Trophoblast cell (in vitro differentiated cells and primary cell): ENCODE measurements at regions not wholly inside any gene's neighbourhood (a gene's known extent, or its start where the extent isn't known, plus 50 kb on each side); places are given as distances from the start of the nearest gene placed in this dataset.

ENCODE experiments used
- DNase-seq, 2 donors: peaks; one replicate each; pipeline ENCODE4 v3.0.0-alpha.2; 2016
- H2AFZ ChIP-seq: 2 replicates; pipeline ENCODE4 v1.6.1; 2013; ENCODE audit warnings: low read length, moderate library complexity, mild to moderate bottlenecking; ENCODE audit not compliant: insufficient read depth, poor library complexity
- H2AK5ac ChIP-seq: 2 replicates; pipeline ENCODE4 v1.6.1; 2013; ENCODE audit warnings: mild to moderate bottlenecking, low read length
- H2BK120ac ChIP-seq: 2 replicates; pipeline ENCODE4 v1.6.1; 2013; ENCODE audit warnings: low read length, mild to moderate bottlenecking, moderate library complexity; ENCODE audit not compliant: insufficient read depth, poor library complexity
- H2BK12ac ChIP-seq: 2 replicates; pipeline ENCODE4 v1.6.1; 2013; ENCODE audit warnings: mild to moderate bottlenecking, low read length, moderate library complexity
- H2BK5ac ChIP-seq: 2 replicates; pipeline ENCODE4 v1.6.1; 2013; ENCODE audit warnings: low read length, low read depth, moderate library complexity, mild to moderate bottlenecking; ENCODE audit not compliant: poor library complexity
- H3K14ac ChIP-seq: 2 replicates; pipeline ENCODE4 v1.6.1; 2013; ENCODE audit warnings: mild to moderate bottlenecking, low read length
- H3K18ac ChIP-seq: 2 replicates; pipeline ENCODE4 v1.6.1; 2013; ENCODE audit warnings: mild to moderate bottlenecking, low read length
- H3K23ac ChIP-seq: 2 replicates; pipeline ENCODE4 v1.6.1; 2013; ENCODE audit warnings: low read length
- H3K27ac ChIP-seq: 2 replicates; pipeline ENCODE4 v1.5.1; 2013; ENCODE audit warnings: low read depth, mild to moderate bottlenecking, inconsistent platforms, low read length, moderate library complexity
- H3K27me3 ChIP-seq: 2 replicates; pipeline ENCODE4 v1.6.1; 2013; ENCODE audit warnings: inconsistent platforms, mild to moderate bottlenecking, low read length, moderate library complexity; ENCODE audit not compliant: insufficient read depth
- H3K36me3 ChIP-seq, 2 experiments: 1 replicate in 1 of 2; 2 replicates in 1 of 2; pipeline ENCODE4 v1.6.1; 2013; ENCODE audit warnings: low read length in 2 of 2, mild to moderate bottlenecking in 2 of 2, moderate library complexity in 1 of 2; ENCODE audit not compliant: insufficient read depth in 2 of 2, control insufficient read depth in 1 of 2
- H3K4ac ChIP-seq: 2 replicates; pipeline ENCODE4 v1.6.1; 2013; ENCODE audit warnings: low read depth, mild to moderate bottlenecking, low read length, moderate library complexity
- H3K4me1 ChIP-seq, 2 experiments: 1 replicate in 1 of 2; 2 replicates in 1 of 2; pipeline ENCODE4 v1.6.1; 2013; ENCODE audit warnings: low read length in 2 of 2, mild to moderate bottlenecking in 2 of 2, moderate library complexity in 1 of 2; ENCODE audit not compliant: insufficient read depth in 2 of 2, control insufficient read depth in 1 of 2
- H3K4me2 ChIP-seq: 2 replicates; pipeline ENCODE4 v1.6.1; 2013; ENCODE audit warnings: inconsistent platforms, mild to moderate bottlenecking, low read length, moderate library complexity
- H3K4me3 ChIP-seq: 2 replicates; pipeline ENCODE4 v1.5.1; 2013; ENCODE audit warnings: mild to moderate bottlenecking, low read depth, low read length, inconsistent platforms
- H3K79me1 ChIP-seq: one replicate; pipeline ENCODE4 v1.6.1; 2013; ENCODE audit warnings: low read length
- H3K79me2 ChIP-seq: 2 replicates; pipeline ENCODE4 v1.6.1; 2013; ENCODE audit warnings: low read length, mild to moderate bottlenecking; ENCODE audit not compliant: control insufficient read depth, insufficient read depth, poor library complexity
- H3K9ac ChIP-seq: 2 replicates; pipeline ENCODE4 v1.6.1; 2013; ENCODE audit warnings: mild to moderate bottlenecking, low read length
- H3K9me3 ChIP-seq: 2 replicates; pipeline ENCODE4 v1.6.1; 2013; ENCODE audit warnings: low read depth, mild to moderate bottlenecking, control low read depth, inconsistent platforms, low read length; ENCODE audit not compliant: insufficient read depth
- H4K12ac ChIP-seq: 2 replicates; pipeline ENCODE4 v1.6.1; 2013; ENCODE audit warnings: low read depth, mild to moderate bottlenecking, low read length, moderate library complexity
- H4K8ac ChIP-seq: 2 replicates; pipeline ENCODE4 v1.6.1; 2013; ENCODE audit warnings: low read depth, mild to moderate bottlenecking, low read length, moderate library complexity
- H4K91ac ChIP-seq: one replicate; pipeline ENCODE4 v1.6.1; 2013; ENCODE audit warnings: low read depth, mild to moderate bottlenecking, low read length, moderate library complexity
- WGBS: extraction: QIAGEN DNeasy Blood & Tissue Kit; methylation state at CpG from one replicate; pipeline ENCODE4 v1.1.7; 2013; ENCODE audit warnings: missing lambda C conversion rate; ENCODE audit not compliant: insufficient read length, insufficient coverage; ENCODE audit errors: extremely low coverage; 5-methylcytosine and 5-hydroxymethylcytosine counted together

DNA sequence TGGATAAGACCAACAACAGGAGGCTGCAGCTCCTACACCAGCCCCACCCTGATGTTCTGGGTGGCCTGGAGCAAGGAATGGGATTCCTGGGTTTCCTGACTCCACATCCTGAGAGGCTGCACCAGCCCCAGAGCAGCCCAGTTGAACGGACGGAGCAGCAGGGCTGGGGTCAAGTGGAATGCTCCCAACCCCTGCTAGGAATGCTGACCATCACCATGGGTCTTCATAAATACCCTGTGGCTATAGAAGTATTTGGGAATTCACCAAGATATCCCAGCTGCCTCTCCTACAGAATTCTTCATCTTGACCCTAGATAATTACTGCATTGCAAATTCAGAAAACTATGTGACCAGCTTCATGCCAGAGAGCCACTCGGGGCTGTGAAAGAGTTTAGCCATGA lies 180.3 kb downstream of the THBS2 start:
- H3K18ac ChIP-seq = no peak overlapping the region
- no CpG with 5 or more reads among the region's 3 CpGs for WGBS
- H3K4me1 ChIP-seq = peaks cover 0 to 6% of the 10 kb centered on the region in 2 experiments

DNA sequence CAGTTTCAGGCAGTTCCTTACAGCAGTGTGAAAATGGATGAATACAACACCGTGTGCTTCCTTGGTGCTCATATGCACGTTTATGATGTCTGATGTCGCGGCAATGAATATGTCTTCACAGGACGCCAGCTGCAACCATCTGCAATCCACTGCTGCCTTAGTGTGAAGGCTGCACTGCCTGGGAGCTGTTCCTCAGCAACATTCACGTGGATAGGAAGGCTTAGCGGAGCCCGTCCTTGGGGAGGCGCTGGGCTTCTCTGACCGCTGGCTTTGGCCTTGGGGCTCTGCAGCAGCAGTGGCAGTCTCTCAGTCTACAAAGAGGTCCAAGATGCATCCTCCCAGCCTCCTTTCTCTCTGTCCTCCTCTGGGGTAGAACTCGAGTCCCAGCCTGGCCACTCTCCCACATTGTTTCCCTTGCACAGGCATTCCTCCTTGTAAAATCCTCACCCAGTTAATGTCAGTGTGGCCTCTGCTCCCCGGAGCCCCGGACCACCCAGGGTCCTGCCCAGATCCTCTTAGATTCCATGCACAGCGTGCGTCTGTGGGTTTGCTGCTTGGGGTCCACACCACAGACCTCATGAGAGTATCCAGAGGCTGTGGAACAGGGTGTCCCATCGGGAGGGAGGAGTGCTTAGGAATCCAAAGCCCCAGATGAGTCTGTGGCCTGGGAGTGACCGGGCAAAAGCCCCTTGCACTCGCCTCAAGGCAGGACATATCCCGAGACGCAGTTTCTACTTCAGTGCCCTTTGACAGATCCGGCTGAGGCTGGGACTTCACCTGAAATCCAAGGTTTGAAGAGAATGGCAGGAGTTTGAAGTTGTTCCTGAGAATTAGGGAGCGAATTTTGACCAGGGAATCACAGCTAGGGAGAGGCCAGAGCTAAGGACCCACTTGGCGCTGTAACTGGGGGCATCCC lies 181.3 kb downstream of the THBS2 start:
- peaks cover 2% of the 10 kb centered on the region for H3K79me1 ChIP-seq
- H2BK5ac ChIP-seq = no peak overlapping the region
- peak overlapping the region; percentile 1 for H2BK12ac ChIP-seq
- no peak overlapping the region for H4K8ac ChIP-seq
- peak; percentile 7 to 38 for DNase-seq
- H3K23ac ChIP-seq = no peak overlapping the region
- H3K27me3 ChIP-seq = no peaks in the 10 kb centered on the region
- no peak overlapping the region for H2AK5ac ChIP-seq
- no peak overlapping the region for H3K4me2 ChIP-seq
- no peaks in the 10 kb centered on the region for H3K79me2 ChIP-seq
- no peak overlapping the region for H3K4ac ChIP-seq
- H3K18ac ChIP-seq = no peak overlapping the region
- peak overlapping the region; percentile 8 for H2BK120ac ChIP-seq
- no peaks in the 10 kb centered on the region for H3K36me3 ChIP-seq
- no peak overlapping the region for H3K9ac ChIP-seq
- no peak overlapping the region for H2AFZ ChIP-seq
- H3K4me1 ChIP-seq = peaks cover 0 to 6% of the 10 kb centered on the region in 2 experiments
- no CpG with 5 or more reads among the region's 23 CpGs for WGBS
- H3K4me3 ChIP-seq = no peak overlapping the region
- H3K9me3 ChIP-seq = no peaks in the 10 kb centered on the region
- H3K14ac ChIP-seq = no peak overlapping the region
- H3K27ac ChIP-seq = no peak overlapping the region
- peak overlapping the region; percentile 58 for H4K91ac ChIP-seq
- H4K12ac ChIP-seq = no peak overlapping the region

More for the DNA sequence above, 180.3 kb downstream of the THBS2 start:
- H2BK5ac ChIP-seq = no peak overlapping the region
- no peaks in the 10 kb centered on the region for H3K9me3 ChIP-seq
- no peaks in the 10 kb centered on the region for H3K36me3 ChIP-seq
- H4K8ac ChIP-seq = no peak overlapping the region
- H3K79me2 ChIP-seq = no peaks in the 10 kb centered on the region
- peaks cover 2% of the 10 kb centered on the region for H3K79me1 ChIP-seq
- no peak overlapping the region for H4K12ac ChIP-seq
- H4K91ac ChIP-seq = no peak overlapping the region
- no peak overlapping the region for H2BK120ac ChIP-seq
- H3K27ac ChIP-seq = no peak overlapping the region
- no peak overlapping the region for H3K4me2 ChIP-seq
- no peak overlapping the region for H2AK5ac ChIP-seq
- H2AFZ ChIP-seq = no peak overlapping the region
- no peak overlapping the region for H3K14ac ChIP-seq
- no peak overlapping the region for H3K4ac ChIP-seq
- H3K4me3 ChIP-seq = no peak overlapping the region
- no peaks in the 10 kb centered on the region for H3K27me3 ChIP-seq
- H3K9ac ChIP-seq = no peak overlapping the region
- DNase-seq = peak; percentile 96 to 97
- H2BK12ac ChIP-seq = no peak overlapping the region
- no peak overlapping the region for H3K23ac ChIP-seq

DNA sequence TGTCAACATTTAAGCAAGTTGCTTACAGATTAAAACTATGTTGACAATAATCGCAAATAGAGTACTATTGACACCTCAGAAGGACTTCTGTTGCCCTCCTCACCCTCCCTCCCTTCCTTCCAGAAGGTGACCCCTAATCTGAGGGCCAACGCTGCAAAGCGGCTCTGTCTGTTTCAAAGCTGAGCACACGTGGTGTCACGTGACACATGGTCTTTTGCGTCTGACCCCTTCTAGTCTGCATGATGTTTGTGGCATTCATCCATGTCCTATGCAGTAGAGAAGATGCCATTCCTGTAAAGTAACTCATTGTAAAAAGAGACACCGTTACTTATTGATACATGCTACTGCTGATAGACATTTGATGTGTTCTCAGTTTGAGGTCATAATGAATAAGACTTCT lies 182.3 kb downstream of the THBS2 start:
- Histone ChIP-seq H4K8ac (no peak overlapping the region), H3K9me3 (no peaks in the 10 kb centered on the region), H3K4me1 (peaks cover 0 to 6% of the 10 kb centered on the region in 2 experiments), H3K4me2 (no peak overlapping the region), H3K9ac (no peak overlapping the region), H2AK5ac (peak overlapping the region; percentile 18), H2BK5ac (no peak overlapping the region), H3K4me3 (no peak overlapping the region), H3K18ac (no peak overlapping the region), H2BK120ac (no peak overlapping the region), H3K27ac (no peak overlapping the region), H3K36me3 (no peaks in the 10 kb centered on the region), H3K79me2 (no peaks in the 10 kb centered on the region), H3K79me1 (peaks cover 2% of the 10 kb centered on the region), H3K23ac (no peak overlapping the region), H3K14ac (no peak overlapping the region), H2AFZ (no peak overlapping the region), H3K27me3 (no peaks in the 10 kb centered on the region), H2BK12ac (no peak overlapping the region), H4K91ac (peak overlapping the region; percentile 7), H4K12ac (no peak overlapping the region), H3K4ac (no peak overlapping the region)
- no CpG with 5 or more reads among the region's 7 CpGs for WGBS
- DNase-seq = no peak

DNA sequence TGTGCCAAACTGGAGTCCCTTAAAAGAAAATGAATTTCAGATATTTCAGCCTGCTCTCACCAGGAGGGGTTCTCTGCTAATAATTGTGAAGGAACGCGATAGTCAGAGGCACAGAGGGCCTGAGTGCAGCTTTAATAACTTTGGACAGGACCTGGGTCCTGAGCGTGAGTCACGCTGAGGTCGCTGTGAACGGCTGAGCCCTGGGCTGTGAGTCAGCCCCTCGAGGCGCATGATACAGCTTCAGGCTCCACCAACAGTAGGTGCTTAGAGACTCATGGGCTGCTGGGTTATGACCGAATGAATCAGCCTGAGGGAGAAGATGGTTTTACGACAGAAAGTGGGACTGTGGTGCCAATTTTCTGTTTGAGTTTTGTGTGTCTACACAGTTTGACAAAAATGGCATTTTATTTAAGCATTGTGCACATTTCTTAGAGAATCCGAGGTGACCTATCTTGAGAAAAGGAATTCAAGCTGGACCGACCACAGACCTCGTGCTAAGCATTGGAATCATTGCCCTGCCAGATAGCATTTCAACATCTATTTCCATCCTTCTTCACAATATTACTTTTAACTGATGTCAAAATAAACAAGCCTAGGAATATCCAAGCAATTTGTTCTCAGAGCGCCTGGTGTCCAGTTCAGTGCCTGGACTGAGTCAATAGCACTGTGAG lies 183.0 kb downstream of the THBS2 start:
- Histone ChIP-seq H2BK5ac (no peak overlapping the region), H4K91ac (no peak overlapping the region), H3K9ac (no peak overlapping the region), H3K4me3 (no peak overlapping the region), H4K8ac (no peak overlapping the region), H2AK5ac (no peak overlapping the region), H2BK120ac (no peak overlapping the region), H4K12ac (no peak overlapping the region), H3K79me2 (no peaks in the 10 kb centered on the region), H3K27ac (no peak overlapping the region), H3K4me2 (no peak overlapping the region), H3K79me1 (peaks cover 2% of the 10 kb centered on the region), H3K18ac (no peak overlapping the region), H2AFZ (no peak overlapping the region), H3K4me1 (peaks cover 0 to 6% of the 10 kb centered on the region in 2 experiments), H3K4ac (no peak overlapping the region), H3K9me3 (no peaks in the 10 kb centered on the region), H3K14ac (no peak overlapping the region), H3K36me3 (no peaks in the 10 kb centered on the region), H3K23ac (no peak overlapping the region), H2BK12ac (no peak overlapping the region), H3K27me3 (no peaks in the 10 kb centered on the region)
- no CpG with 5 or more reads among the region's 14 CpGs for WGBS
- DNase-seq = peak; percentile 96 to 97
